ENCODE measurements at regions not wholly inside any gene's neighbourhood (a gene's known extent, or its start where the extent isn't known, plus 50 kb on each side); places are given as distances from the start of the nearest gene placed in this dataset.

DNA sequence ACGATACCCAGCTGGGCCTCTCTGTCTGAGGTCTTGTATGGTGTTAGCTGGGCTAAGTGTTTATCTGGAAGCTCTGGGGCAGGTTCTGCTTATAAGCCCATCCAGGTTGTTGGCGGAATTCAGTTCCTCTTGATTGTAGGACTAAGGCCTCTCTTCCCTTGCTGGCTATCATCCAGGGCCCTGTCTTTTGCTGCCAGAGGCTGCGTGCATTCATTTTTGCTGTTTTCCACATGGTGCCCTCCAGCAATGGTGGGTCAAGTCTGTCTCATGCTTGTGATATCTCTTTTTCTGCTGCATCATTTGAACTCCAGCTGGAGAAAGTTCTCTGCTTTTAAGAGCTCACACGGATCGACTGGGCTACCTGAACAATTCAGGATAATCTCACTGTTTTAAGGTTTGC is 105.7 kb upstream of the ZNF618 start:
- TF ChIP-seq, protein P1, sequence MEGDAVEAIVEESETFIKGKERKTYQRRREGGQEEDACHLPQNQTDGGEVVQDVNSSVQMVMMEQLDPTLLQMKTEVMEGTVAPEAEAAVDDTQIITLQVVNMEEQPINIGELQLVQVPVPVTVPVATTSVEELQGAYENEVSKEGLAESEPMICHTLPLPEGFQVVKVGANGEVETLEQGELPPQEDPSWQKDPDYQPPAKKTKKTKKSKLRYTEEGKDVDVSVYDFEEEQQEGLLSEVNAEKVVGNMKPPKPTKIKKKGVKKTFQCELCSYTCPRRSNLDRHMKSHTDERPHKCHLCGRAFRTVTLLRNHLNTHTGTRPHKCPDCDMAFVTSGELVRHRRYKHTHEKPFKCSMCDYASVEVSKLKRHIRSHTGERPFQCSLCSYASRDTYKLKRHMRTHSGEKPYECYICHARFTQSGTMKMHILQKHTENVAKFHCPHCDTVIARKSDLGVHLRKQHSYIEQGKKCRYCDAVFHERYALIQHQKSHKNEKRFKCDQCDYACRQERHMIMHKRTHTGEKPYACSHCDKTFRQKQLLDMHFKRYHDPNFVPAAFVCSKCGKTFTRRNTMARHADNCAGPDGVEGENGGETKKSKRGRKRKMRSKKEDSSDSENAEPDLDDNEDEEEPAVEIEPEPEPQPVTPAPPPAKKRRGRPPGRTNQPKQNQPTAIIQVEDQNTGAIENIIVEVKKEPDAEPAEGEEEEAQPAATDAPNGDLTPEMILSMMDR (optimal IDR thresholded peaks at IDR 0.05 in 1 of 3, IDR thresholded peaks at IDR 0.05 in 1 of 3, conservative IDR thresholded peaks at IDR 0.05 in 1 of 3; ENCODE audit: extremely low read depth in 1 of 3, insufficient read depth in 2 of 3, low read length in 3 of 3), result no peak
- TF ChIP-seq EZH2 (IDR thresholded peaks at IDR 0.05; ENCODE audit: low read length), result no peak

Data from keratinocyte (primary cell).